Body of pancreas (tissue), 4 donors: ENCODE measurements at regions not wholly inside any gene's neighbourhood (a gene's known extent, or its start where the extent isn't known, plus 50 kb on each side); places are given as distances from the start of the nearest gene placed in this dataset.

Source experiments
- POLR2A ChIP-seq, 3 donors: fragments of 450-650 bp; IDR thresholded peaks; one replicate each; pipeline ENCODE4 v1.6.1; 2016; ENCODE audit warnings: antibody characterized with exemption in 3 of 3, mild to moderate bottlenecking in 2 of 3
- TF ChIP-seq, protein P1 (sequence below), 7 experiments: fragments of 450-650 bp in 4 of 7; fragments of 200-600 bp in 3 of 7; sonication (generic) in 3 of 7; IDR thresholded peaks; one replicate each; pipeline ENCODE4 v1.5.1; 2016 to 2019; ENCODE audit warnings: antibody characterized with exemption in 7 of 7

DNA sequence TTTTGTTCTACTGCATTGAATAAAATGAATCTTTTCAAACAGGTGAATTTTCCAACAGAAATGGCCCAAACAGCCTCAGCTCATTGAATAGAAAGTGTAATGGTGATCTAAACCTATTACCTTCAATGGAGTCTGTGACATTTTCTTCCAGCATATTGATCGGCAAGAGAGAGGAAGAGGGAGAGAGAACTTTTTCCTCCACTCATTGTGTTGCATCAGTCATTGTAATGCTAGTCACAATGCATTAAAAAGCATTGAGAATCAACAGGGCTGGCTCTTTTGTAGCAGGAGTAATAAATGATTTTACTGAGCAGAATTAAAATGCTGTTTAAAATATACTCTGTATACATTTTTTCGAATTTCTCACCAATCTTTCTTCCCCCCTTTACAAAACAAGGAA, 1794.5 kb upstream of the CELF4 start:
- TF ChIP-seq POLR2A (IDR thresholded peaks at IDR 0.05): no peak
- TF ChIP-seq, protein P1, sequence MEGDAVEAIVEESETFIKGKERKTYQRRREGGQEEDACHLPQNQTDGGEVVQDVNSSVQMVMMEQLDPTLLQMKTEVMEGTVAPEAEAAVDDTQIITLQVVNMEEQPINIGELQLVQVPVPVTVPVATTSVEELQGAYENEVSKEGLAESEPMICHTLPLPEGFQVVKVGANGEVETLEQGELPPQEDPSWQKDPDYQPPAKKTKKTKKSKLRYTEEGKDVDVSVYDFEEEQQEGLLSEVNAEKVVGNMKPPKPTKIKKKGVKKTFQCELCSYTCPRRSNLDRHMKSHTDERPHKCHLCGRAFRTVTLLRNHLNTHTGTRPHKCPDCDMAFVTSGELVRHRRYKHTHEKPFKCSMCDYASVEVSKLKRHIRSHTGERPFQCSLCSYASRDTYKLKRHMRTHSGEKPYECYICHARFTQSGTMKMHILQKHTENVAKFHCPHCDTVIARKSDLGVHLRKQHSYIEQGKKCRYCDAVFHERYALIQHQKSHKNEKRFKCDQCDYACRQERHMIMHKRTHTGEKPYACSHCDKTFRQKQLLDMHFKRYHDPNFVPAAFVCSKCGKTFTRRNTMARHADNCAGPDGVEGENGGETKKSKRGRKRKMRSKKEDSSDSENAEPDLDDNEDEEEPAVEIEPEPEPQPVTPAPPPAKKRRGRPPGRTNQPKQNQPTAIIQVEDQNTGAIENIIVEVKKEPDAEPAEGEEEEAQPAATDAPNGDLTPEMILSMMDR (IDR thresholded peaks at IDR 0.05): no peak
